CD8-positive, alpha-beta memory T cell (primary cell): ENCODE measurements at regions not wholly inside any gene's neighbourhood (a gene's known extent, or its start where the extent isn't known, plus 50 kb on each side); places are given as distances from the start of the nearest gene placed in this dataset.

Source experiments
- CTCF ChIA-PET: fragments of 350-600 bp; sonication (Branson Sonifier 250); formaldehyde crosslinking; loops from one replicate; lab custom pipeline; 2021; ENCODE audit warnings: antibody characterized with exemption; lab: Charles Lee
- POLR2A ChIA-PET: fragments of 350-600 bp; sonication (Branson Sonifier 250); formaldehyde crosslinking; loops from one replicate; lab custom pipeline; 2021; ENCODE audit warnings: antibody characterized with exemption; lab: Charles Lee
- DNase-seq, 5 donors: peaks; one replicate each; pipeline versions ENCODE4 v3.0.0 to v3.0.0-alpha.2; 2020 to 2022; ENCODE audit warnings: mixed read lengths in 1 of 5
- H3K27ac ChIP-seq: one replicate; pipeline ENCODE4 v1.7.0; 2013; ENCODE audit warnings: low read depth, mild to moderate bottlenecking, low read length, moderate library complexity
- H3K27me3 ChIP-seq: 2 replicates; pipeline ENCODE4 v1.7.0; 2013; ENCODE audit warnings: low read length, mild to moderate bottlenecking; ENCODE audit not compliant: insufficient read depth, poor library complexity, severe bottlenecking
- H3K36me3 ChIP-seq: 2 replicates; pipeline ENCODE4 v1.7.0; 2013; ENCODE audit warnings: mild to moderate bottlenecking, low read length, moderate library complexity; ENCODE audit not compliant: insufficient read depth
- H3K4me1 ChIP-seq: 2 replicates; pipeline ENCODE4 v1.7.0; 2013; ENCODE audit warnings: mild to moderate bottlenecking, low read length, moderate library complexity; ENCODE audit not compliant: insufficient read depth
- H3K4me3 ChIP-seq: 2 replicates; pipeline ENCODE4 v1.7.0; 2013; ENCODE audit warnings: mild to moderate bottlenecking, low read length
- H3K9me3 ChIP-seq: 2 replicates; pipeline ENCODE4 v1.7.0; 2013; ENCODE audit warnings: mild to moderate bottlenecking, low read length
- H3K27ac Mint-ChIP-seq, 8 donors: one replicate each; pipeline ENCODE4 v1.8.0; 2020 to 2021; ENCODE audit warnings: mixed read lengths in 8 of 8, mild to moderate bottlenecking in 6 of 8, inconsistent platforms in 3 of 8, moderate library complexity in 3 of 8
- H3K27me3 Mint-ChIP-seq, 2 donors: one replicate each; pipeline ENCODE4 v1.8.0; 2020 to 2021; ENCODE audit warnings: mixed read lengths in 2 of 2, mild to moderate bottlenecking in 1 of 2, moderate library complexity in 1 of 2
- H3K36me3 Mint-ChIP-seq, 3 donors: one replicate each; pipeline ENCODE4 v1.8.0; 2020 to 2021; ENCODE audit warnings: mixed read lengths in 3 of 3, inconsistent platforms in 1 of 3, mild to moderate bottlenecking in 1 of 3
- H3K4me1 Mint-ChIP-seq, 3 donors: one replicate each; pipeline ENCODE4 v1.8.0; 2020 to 2021; ENCODE audit warnings: mixed read lengths in 3 of 3, inconsistent platforms in 1 of 3, mild to moderate bottlenecking in 1 of 3
- H3K4me3 Mint-ChIP-seq, 7 donors: one replicate each; pipeline ENCODE4 v1.8.0; 2020 to 2021; ENCODE audit warnings: mixed read lengths in 7 of 7, mild to moderate bottlenecking in 6 of 7, moderate library complexity in 4 of 7, inconsistent platforms in 2 of 7
- H3K9me3 Mint-ChIP-seq, 5 donors: one replicate each; pipeline ENCODE4 v1.8.0; 2020 to 2022; ENCODE audit warnings: mixed read lengths in 5 of 5, mild to moderate bottlenecking in 3 of 5, moderate library complexity in 2 of 5, inconsistent platforms in 1 of 5

- no peaks in the 10 kb centered on the region for H3K27me3 Mint-ChIP-seq
- Histone ChIP-seq H3K36me3 (no peaks in the 10 kb centered on the region), H3K27ac (peak overlapping the region; percentile 62), H3K27me3 (no peaks in the 10 kb centered on the region), H3K4me1 (no peaks in the 10 kb centered on the region), H3K9me3 (no peaks in the 10 kb centered on the region), H3K4me3 (no peak overlapping the region)
- H3K36me3 Mint-ChIP-seq, result no peaks in the 10 kb centered on the region
- peak overlapping the region; percentile 8 to 58 (median 34) for H3K4me3 Mint-ChIP-seq
- CTCF ChIA-PET, result interaction anchor here (1.6 kb wide), 1 partner anchor 10 kb away, joined by 3 read pairs; no protein-coding TSS in a partner anchor
- peaks cover 0 to 3% (median 0%) of the 10 kb centered on the region in 5 donors for H3K9me3 Mint-ChIP-seq
- POLR2A ChIA-PET, result no interaction called here
- DNase-seq, result peak in 4 of 5 donors; percentile 2 to 46 (median 24)
- peak overlapping the region; percentile 72 to 98 (median 87) for H3K27ac Mint-ChIP-seq
- peaks cover 2 to 26% (median 9%) of the 10 kb centered on the region in 3 donors for H3K4me1 Mint-ChIP-seq
Measured at GRCh38 chr2:147449323-147449991, 395.4 kb upstream of the ACVR2A start.

GRCh38 chr2:147442816-147443215 is 402.0 kb upstream of the ACVR2A start:
- POLR2A ChIA-PET, result no interaction called here
- Mint-ChIP-seq H3K27ac (peak overlapping the region in 1 of 8 donors; percentile 82), H3K4me3 (no peak overlapping the region), H3K4me1 (no peaks in the 10 kb centered on the region), H3K27me3 (no peaks in the 10 kb centered on the region), H3K9me3 (peaks cover 0 to 3% (median 0%) of the 10 kb centered on the region in 5 donors), H3K36me3 (no peaks in the 10 kb centered on the region)
- no peak for DNase-seq
- Histone ChIP-seq H3K27me3 (no peaks in the 10 kb centered on the region), H3K27ac (no peak overlapping the region), H3K36me3 (no peaks in the 10 kb centered on the region), H3K9me3 (no peaks in the 10 kb centered on the region), H3K4me1 (no peaks in the 10 kb centered on the region), H3K4me3 (no peak overlapping the region)
- CTCF ChIA-PET, result no interaction called here

DNA sequence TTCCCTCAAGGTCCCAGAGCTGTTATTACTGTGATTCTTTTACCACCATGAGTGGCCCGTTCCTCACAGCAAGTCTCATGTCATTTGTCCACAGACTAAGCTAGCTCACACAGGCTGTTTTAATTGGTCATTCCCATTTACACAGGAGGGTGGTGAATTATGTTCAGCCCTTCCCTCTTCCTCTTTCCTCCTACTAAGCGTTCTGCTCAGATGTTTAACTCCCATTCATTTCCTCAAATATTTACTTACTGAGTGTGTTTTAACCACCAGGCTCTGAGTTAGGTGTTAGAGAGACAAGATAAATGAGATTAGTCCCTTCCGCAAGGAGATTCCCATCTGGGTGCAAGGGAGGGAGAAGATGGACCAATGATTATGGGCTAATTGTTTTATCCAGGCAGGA is 403.6 kb upstream of the ACVR2A start:
- Histone ChIP-seq H3K9me3 (no peaks in the 10 kb centered on the region), H3K36me3 (no peaks in the 10 kb centered on the region), H3K4me1 (no peaks in the 10 kb centered on the region), H3K27ac (no peak overlapping the region), H3K27me3 (no peaks in the 10 kb centered on the region), H3K4me3 (no peak overlapping the region)
- no peak overlapping the region for H3K4me3 Mint-ChIP-seq
- DNase-seq, result no peak
- CTCF ChIA-PET, result no interaction called here
- H3K4me1 Mint-ChIP-seq, result no peaks in the 10 kb centered on the region
- peaks cover 0 to 3% (median 0%) of the 10 kb centered on the region in 5 donors for H3K9me3 Mint-ChIP-seq
- H3K36me3 Mint-ChIP-seq, result no peaks in the 10 kb centered on the region
- no peak overlapping the region for H3K27ac Mint-ChIP-seq
- POLR2A ChIA-PET, result no interaction called here
- peaks cover 0 to 2% of the 10 kb centered on the region in 2 donors for H3K27me3 Mint-ChIP-seq

GRCh38 chr2:147440734-147441133 is 404.1 kb upstream of the ACVR2A start:
- no peak for DNase-seq
- Histone ChIP-seq H3K27me3 (no peaks in the 10 kb centered on the region), H3K4me1 (no peaks in the 10 kb centered on the region), H3K4me3 (no peak overlapping the region), H3K36me3 (no peaks in the 10 kb centered on the region), H3K27ac (no peak overlapping the region), H3K9me3 (no peaks in the 10 kb centered on the region)
- Mint-ChIP-seq H3K4me1 (no peaks in the 10 kb centered on the region), H3K27ac (no peak overlapping the region), H3K9me3 (peaks cover 0 to 2% (median 0%) of the 10 kb centered on the region in 5 donors), H3K36me3 (no peaks in the 10 kb centered on the region), H3K27me3 (peaks cover 0 to 2% of the 10 kb centered on the region in 2 donors), H3K4me3 (no peak overlapping the region)
- ChIA-PET POLR2A (no interaction called here), CTCF (no interaction called here)

DNA sequence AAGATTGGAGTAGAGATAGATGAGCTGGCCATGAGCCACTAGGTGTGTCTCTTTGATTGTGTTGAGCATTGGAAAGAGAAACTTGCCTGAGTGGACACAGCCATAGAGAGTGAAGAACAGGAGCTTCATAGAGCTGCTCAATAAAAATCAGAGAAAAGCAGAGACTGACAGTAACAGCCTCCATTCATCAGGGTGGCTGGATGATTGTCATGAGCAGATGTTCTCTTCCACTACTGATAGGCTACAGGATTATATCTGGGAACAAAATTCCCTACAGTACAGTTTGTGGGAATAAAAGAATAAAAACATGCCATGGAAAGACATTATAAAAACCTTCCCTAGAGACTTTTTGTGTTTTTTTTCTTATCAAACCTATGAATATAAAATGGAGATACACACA is 404.8 kb upstream of the ACVR2A start:
- no peak overlapping the region for H3K4me3 ChIP-seq
- no peak overlapping the region for H3K4me3 Mint-ChIP-seq
- H3K27ac ChIP-seq, result no peak overlapping the region
- no peaks in the 10 kb centered on the region for H3K9me3 ChIP-seq
- no peaks in the 10 kb centered on the region for H3K9me3 Mint-ChIP-seq
- H3K4me1 ChIP-seq, result no peaks in the 10 kb centered on the region
- peaks cover 0 to 2% of the 10 kb centered on the region in 2 donors for H3K27me3 Mint-ChIP-seq
- H3K4me1 Mint-ChIP-seq, result no peaks in the 10 kb centered on the region
- no peaks in the 10 kb centered on the region for H3K36me3 ChIP-seq
- no peak for DNase-seq
- H3K27ac Mint-ChIP-seq, result no peak overlapping the region
- CTCF ChIA-PET, result no interaction called here
- no peaks in the 10 kb centered on the region for H3K36me3 Mint-ChIP-seq
- no peaks in the 10 kb centered on the region for H3K27me3 ChIP-seq
- POLR2A ChIA-PET, result no interaction called here

DNA sequence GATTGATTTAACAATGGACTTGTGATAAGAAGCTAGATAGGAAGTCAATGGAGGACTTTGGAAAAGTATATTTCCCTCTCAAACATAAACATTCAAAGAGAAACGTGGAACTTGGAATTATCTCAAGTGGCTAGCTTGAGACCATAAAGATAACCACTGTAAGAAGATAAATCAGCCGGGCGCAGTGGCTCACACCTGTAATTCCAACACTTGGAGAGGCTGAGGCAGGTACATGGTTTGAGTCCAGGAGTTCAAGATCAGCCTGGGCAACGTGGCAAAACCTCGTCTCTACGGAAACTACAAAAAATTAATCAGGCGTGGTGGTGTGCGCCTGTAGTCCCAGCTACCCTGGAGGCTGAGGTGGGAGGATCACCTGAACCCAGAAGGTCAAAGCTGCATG is 405.9 kb upstream of the ACVR2A start:
- no peaks in the 10 kb centered on the region for H3K36me3 Mint-ChIP-seq

DNA sequence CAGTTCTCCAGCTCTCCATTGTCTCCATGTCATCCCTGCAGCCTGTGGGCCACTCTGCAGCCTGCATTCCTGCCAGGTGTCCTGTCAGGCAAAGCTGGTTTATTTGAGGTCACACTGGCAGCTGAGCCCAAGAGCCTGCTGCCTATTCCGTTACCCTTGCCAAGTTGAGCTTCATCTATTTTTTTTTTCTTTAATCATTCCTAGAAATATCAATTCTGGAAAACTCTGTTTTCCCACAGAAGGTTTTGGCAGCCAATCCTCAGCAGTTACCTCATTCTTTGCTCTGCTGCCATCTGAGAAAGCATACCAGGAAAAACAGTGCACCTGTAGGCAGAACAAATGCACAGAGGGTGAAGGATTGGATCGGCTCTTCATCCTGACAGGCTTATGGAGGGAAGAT is 411.0 kb upstream of the ACVR2A start:
- peaks cover 0 to 2% of the 10 kb centered on the region in 2 donors for H3K27me3 Mint-ChIP-seq
- ChIA-PET POLR2A (no interaction called here), CTCF (no interaction called here)

More for the DNA sequence above, 405.9 kb upstream of the ACVR2A start:
- H3K27ac Mint-ChIP-seq, result no peak overlapping the region
- no peak overlapping the region for H3K4me3 ChIP-seq
- no peaks in the 10 kb centered on the region for H3K9me3 ChIP-seq
- H3K27ac ChIP-seq, result no peak overlapping the region
- no peak for DNase-seq
- CTCF ChIA-PET, result interaction anchor here (1.1 kb wide), 1 partner anchor 10 kb away, joined by 3 read pairs; no protein-coding TSS in a partner anchor
- peaks cover 0 to 2% of the 10 kb centered on the region in 2 donors for H3K27me3 Mint-ChIP-seq
- no peaks in the 10 kb centered on the region for H3K36me3 ChIP-seq
- H3K9me3 Mint-ChIP-seq, result no peaks in the 10 kb centered on the region
- H3K4me3 Mint-ChIP-seq, result no peak overlapping the region
- H3K4me1 Mint-ChIP-seq, result no peaks in the 10 kb centered on the region
- no peaks in the 10 kb centered on the region for H3K27me3 ChIP-seq
- no peaks in the 10 kb centered on the region for H3K4me1 ChIP-seq
- POLR2A ChIA-PET, result no interaction called here

GRCh38 chr2:147430408-147430807 is 414.4 kb upstream of the ACVR2A start:
- no peak for DNase-seq
- H3K4me3 ChIP-seq, result no peak overlapping the region
- no peaks in the 10 kb centered on the region for H3K36me3 ChIP-seq
- H3K27ac ChIP-seq, result no peak overlapping the region
- no peaks in the 10 kb centered on the region for H3K9me3 ChIP-seq
- CTCF ChIA-PET, result no interaction called here
- Mint-ChIP-seq H3K27ac (no peak overlapping the region), H3K36me3 (no peaks in the 10 kb centered on the region), H3K4me3 (no peak overlapping the region), H3K9me3 (no peaks in the 10 kb centered on the region), H3K4me1 (peaks cover 0 to 5% (median 0%) of the 10 kb centered on the region in 3 donors), H3K27me3 (no peaks in the 10 kb centered on the region)
- no peaks in the 10 kb centered on the region for H3K27me3 ChIP-seq
- no peaks in the 10 kb centered on the region for H3K4me1 ChIP-seq
- POLR2A ChIA-PET, result no interaction called here

More for the DNA sequence above, 411.0 kb upstream of the ACVR2A start:
- no peak for DNase-seq
- Mint-ChIP-seq H3K36me3 (no peaks in the 10 kb centered on the region), H3K9me3 (no peaks in the 10 kb centered on the region), H3K27ac (no peak overlapping the region), H3K4me1 (peaks cover 0 to 5% (median 0%) of the 10 kb centered on the region in 3 donors), H3K4me3 (no peak overlapping the region)
- H3K9me3 ChIP-seq, result no peaks in the 10 kb centered on the region
- H3K27me3 ChIP-seq, result no peaks in the 10 kb centered on the region
- no peaks in the 10 kb centered on the region for H3K36me3 ChIP-seq
- no peaks in the 10 kb centered on the region for H3K4me1 ChIP-seq
- no peak overlapping the region for H3K4me3 ChIP-seq
- no peak overlapping the region for H3K27ac ChIP-seq
